BLaER1 treated with 17β-estradiol and CSF1 and Interleukin-3, amounts not matched to agents 10 nM and 100 nM (cell line): ENCODE measurements at regions not wholly inside any gene's neighbourhood (a gene's known extent, or its start where the extent isn't known, plus 50 kb on each side); places are given as distances from the start of the nearest gene placed in this dataset.

ENCODE experiments used
- H3K27ac ChIP-seq, 11 experiments: shearing (Covaris generic); formaldehyde crosslinking; 2 replicates each; pipeline ENCODE4 v1.8.1; 2022
- H3K27me3 ChIP-seq, 11 experiments: shearing (Covaris generic); formaldehyde crosslinking; 2 replicates each; pipeline ENCODE4 v1.8.1; 2022
- H3K36me3 ChIP-seq, 11 experiments: shearing (Covaris generic); formaldehyde crosslinking; 2 replicates each; pipeline ENCODE4 v1.8.1; 2022
- H3K4me1 ChIP-seq, 10 experiments: shearing (Covaris generic); formaldehyde crosslinking; 2 replicates each; pipeline ENCODE4 v1.8.1; 2022
- H3K4me2 ChIP-seq, 11 experiments: shearing (Covaris generic); formaldehyde crosslinking; 2 replicates each; pipeline ENCODE4 v1.8.1; 2022
- H3K4me3 ChIP-seq, 10 experiments: shearing (Covaris generic); formaldehyde crosslinking; 2 replicates each; pipeline ENCODE4 v1.8.1; 2022
- H3K9ac ChIP-seq, 11 experiments: shearing (Covaris generic); formaldehyde crosslinking; 2 replicates each; pipeline ENCODE4 v1.8.1; 2022
- H3K9me3 ChIP-seq, 11 experiments: shearing (Covaris generic); formaldehyde crosslinking; replicated peaks in 1 of 11; 2 replicates each; pipeline ENCODE4 v1.8.1; 2022
- H4K20me1 ChIP-seq, 11 experiments: shearing (Covaris generic); formaldehyde crosslinking; 2 replicates each; pipeline ENCODE4 v1.8.1; 2022
- Cebpa-rat ChIP-seq, 11 experiments: shearing (Covaris generic); IDR thresholded peaks; 2 replicates each; pipeline ENCODE4 v1.8.1; 2022

DNA sequence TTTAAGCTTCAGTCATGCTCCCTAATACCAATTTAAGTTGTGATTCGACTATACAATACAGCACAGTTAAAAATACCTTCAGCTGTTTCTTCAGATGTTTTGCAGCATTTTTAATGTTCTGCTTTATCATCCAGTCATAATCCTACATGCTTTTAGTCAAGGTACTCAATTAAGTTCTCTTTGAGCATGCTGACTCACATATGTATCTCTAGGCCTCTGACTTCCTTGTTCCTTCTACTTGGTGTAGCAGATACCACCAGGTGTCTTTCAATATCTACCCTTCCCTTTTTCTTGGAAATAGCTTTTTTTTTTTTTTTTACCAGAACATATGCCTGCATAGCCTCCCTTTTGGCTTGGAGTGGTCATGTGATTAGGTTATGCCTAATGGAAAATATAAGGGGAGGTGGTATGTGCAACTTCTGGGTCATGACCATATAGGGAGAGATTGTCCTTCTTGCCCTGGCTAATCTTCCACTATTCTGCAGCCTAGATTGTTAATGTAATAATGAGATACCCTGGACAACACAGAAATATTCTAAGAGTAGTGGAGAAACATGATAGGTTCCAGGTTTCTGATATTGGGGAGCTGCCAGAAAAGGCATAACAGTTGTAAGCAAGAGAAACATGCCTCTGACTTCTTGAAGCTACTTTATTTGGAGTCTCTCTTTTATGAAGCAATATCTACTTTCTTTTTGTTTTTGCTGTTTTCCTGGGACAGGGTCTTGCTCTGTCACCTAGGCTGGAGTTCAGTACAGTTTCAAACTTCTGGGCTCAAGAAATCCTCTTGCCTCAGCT, 737.2 kb upstream of the SLIT2 start:
- Histone ChIP-seq H3K27ac (no peak overlapping the region), H3K4me1 (no peaks in the 10 kb centered on the region), H3K36me3 (no peaks in the 10 kb centered on the region), H4K20me1 (no peaks in the 10 kb centered on the region), H3K9ac (no peak overlapping the region), H3K27me3 (no peaks in the 10 kb centered on the region), H3K9me3 (peaks cover 0 to 11% (median 0%) of the 10 kb centered on the region in 11 experiments; a peak in 2 of 22 replicates), H3K4me2 (no peak overlapping the region), H3K4me3 (no peak overlapping the region)
- no peak for TF ChIP-seq Cebpa-rat (IDR thresholded peaks at IDR 0.05)

DNA sequence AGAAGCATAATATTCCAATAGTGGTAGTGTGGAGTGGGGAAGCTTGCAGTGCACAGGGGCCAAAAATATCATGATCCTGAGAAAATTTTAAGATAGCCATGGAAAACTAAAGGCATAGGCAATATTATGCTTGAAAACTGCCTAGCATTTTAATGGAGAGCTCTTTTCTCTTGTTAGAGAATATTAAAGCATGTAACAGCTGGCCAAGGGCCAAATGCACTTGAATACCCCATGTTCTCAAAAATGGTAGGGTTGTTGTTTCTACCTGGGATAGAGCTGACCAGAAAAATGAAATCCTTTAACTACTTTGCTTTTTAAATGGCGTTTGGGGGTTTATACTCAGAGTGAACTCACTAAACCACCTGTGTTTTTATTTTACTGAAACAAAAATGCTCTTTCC, 739.6 kb upstream of the SLIT2 start:
- H3K27ac ChIP-seq: no peak overlapping the region

DNA sequence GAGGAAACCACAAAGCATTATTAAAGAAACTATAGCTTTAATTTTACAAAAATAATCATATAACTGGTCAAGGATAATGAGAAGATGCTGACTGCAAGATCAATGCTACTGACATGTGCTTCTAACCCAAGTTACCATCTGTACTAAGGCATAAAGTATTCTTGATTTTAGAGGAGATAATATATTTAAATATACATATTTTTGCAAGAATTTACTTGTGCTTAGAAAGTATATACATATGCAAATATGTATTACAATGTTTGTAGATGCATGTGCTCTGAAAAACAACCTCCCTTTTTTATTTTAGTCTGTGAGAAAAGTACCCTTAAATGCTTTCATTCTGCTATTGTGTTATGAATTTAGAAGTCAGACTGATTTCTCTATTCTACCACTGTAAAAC, 740.7 kb upstream of the SLIT2 start:
- H3K4me3 ChIP-seq: no peak overlapping the region
- no peak overlapping the region for H3K27ac ChIP-seq
- TF ChIP-seq Cebpa-rat (IDR thresholded peaks at IDR 0.05): no peak
- H4K20me1 ChIP-seq: no peaks in the 10 kb centered on the region
- H3K4me2 ChIP-seq: no peak overlapping the region
- no peaks in the 10 kb centered on the region for H3K4me1 ChIP-seq
- no peaks in the 10 kb centered on the region for H3K36me3 ChIP-seq
- no peak overlapping the region for H3K9ac ChIP-seq
- H3K27me3 ChIP-seq: no peaks in the 10 kb centered on the region
- peaks cover 0 to 6% (median 0%) of the 10 kb centered on the region in 11 experiments; a peak in 2 of 22 replicates for H3K9me3 ChIP-seq

More for the DNA sequence above, 739.6 kb upstream of the SLIT2 start:
- H4K20me1 ChIP-seq: no peaks in the 10 kb centered on the region
- H3K4me2 ChIP-seq: no peak overlapping the region
- peaks cover 0 to 11% (median 0%) of the 10 kb centered on the region in 11 experiments; a peak in 2 of 22 replicates for H3K9me3 ChIP-seq
- no peaks in the 10 kb centered on the region for H3K27me3 ChIP-seq
- H3K36me3 ChIP-seq: no peaks in the 10 kb centered on the region
- no peak overlapping the region for H3K4me3 ChIP-seq
- no peaks in the 10 kb centered on the region for H3K4me1 ChIP-seq
- TF ChIP-seq Cebpa-rat (IDR thresholded peaks at IDR 0.05): no peak
- H3K9ac ChIP-seq: no peak overlapping the region

DNA sequence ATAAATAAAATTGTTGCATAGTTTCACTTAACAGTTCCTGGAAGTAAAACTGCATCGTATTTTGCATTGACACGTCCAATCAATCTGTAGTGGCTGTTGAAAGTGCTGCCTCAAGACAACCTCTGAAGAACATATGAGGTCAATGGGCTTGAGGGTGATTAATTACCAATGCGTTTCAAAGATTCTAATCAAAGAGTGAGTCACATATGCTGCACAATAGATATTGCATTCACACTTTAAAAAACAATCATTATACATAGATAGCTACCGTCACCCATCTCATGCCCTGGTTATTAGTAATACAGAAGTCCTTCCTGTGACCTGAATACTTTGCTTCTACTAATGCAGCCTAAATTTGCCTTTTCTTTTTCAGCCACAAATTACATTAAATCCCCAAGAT, 743.3 kb upstream of the SLIT2 start:
- H3K27me3 ChIP-seq: no peaks in the 10 kb centered on the region
- no peaks in the 10 kb centered on the region for H3K9me3 ChIP-seq
- no peaks in the 10 kb centered on the region for H3K4me1 ChIP-seq
- no peak overlapping the region for H3K9ac ChIP-seq
- no peak for TF ChIP-seq Cebpa-rat (IDR thresholded peaks at IDR 0.05)
- H3K27ac ChIP-seq: no peak overlapping the region
- H3K36me3 ChIP-seq: no peaks in the 10 kb centered on the region
- no peak overlapping the region for H3K4me3 ChIP-seq
- H3K4me2 ChIP-seq: no peak overlapping the region
- no peaks in the 10 kb centered on the region for H4K20me1 ChIP-seq

DNA sequence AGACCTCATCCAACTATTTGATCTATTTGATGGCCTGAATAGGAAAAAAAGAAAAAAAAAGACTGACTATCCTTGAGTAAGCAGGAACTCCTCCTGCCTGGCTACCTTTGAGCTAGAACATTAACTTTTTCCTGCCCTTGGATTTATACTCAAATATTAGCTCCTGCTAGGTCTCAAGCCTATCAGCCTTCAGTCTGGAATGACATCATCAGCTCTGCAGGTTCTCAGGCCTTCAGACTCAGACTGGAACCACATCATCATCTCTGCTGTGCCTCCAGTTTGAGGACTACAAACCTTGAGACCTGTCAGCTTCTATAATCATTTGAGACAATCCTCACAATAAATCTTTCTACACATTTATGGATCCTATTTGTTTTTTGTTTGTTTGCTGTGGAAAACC, 754.0 kb upstream of the SLIT2 start:
- Histone ChIP-seq H3K4me3 (no peak overlapping the region), H3K27ac (no peak overlapping the region), H3K4me2 (no peak overlapping the region), H3K4me1 (peaks cover 0 to 7% (median 0%) of the 10 kb centered on the region in 10 experiments; a peak in 2 of 20 replicates), H4K20me1 (no peaks in the 10 kb centered on the region), H3K9ac (no peak overlapping the region), H3K9me3 (no peaks in the 10 kb centered on the region), H3K36me3 (no peaks in the 10 kb centered on the region), H3K27me3 (no peaks in the 10 kb centered on the region)
- TF ChIP-seq Cebpa-rat (IDR thresholded peaks at IDR 0.05): no peak

DNA sequence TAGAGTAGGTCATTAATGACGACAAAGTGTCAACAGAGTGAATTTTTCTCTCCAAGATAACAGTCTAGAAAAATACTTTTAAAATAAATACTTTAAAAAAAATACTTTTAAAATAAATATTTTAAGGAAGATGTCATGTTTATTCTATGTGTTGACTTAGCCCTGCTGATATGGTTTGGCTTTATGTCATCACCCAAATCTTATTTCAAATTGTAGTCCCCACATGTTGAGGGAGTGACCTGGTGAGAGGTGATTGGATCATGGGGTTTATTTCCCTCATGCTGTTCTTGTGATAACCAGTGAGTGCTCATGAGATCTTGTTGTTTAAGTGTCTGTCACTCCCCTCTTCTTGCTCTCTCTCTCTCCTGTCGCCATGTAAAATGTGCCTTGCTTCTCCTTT, 754.9 kb upstream of the SLIT2 start:
- H3K9me3 ChIP-seq: no peaks in the 10 kb centered on the region

DNA sequence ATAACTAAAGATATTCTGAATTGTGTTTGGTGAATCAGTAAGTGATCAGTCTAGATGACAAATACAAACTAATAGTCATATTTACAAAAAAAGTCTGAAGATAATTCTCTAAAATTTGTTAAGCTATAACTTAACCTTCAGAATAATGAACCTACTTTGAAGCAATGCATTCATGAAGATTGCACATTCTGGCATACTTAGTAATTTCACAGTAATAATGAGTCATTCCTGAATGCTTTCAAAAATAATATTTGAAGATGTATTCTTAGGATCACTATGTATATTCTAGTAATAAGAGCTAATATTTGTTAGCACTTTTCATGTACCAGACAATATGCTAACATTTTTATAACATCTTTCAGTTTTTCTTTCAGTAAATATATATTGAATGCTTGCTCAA, 756.7 kb upstream of the SLIT2 start:
- TF ChIP-seq Cebpa-rat (IDR thresholded peaks at IDR 0.05): no peak
- peaks cover 0 to 7% (median 0%) of the 10 kb centered on the region in 10 experiments; a peak in 2 of 20 replicates for H3K4me1 ChIP-seq
- no peaks in the 10 kb centered on the region for H3K27me3 ChIP-seq
- H4K20me1 ChIP-seq: no peaks in the 10 kb centered on the region
- no peak overlapping the region for H3K4me3 ChIP-seq
- no peak overlapping the region for H3K9ac ChIP-seq
- no peaks in the 10 kb centered on the region for H3K9me3 ChIP-seq
- no peak overlapping the region for H3K27ac ChIP-seq
- H3K36me3 ChIP-seq: no peaks in the 10 kb centered on the region
- H3K4me2 ChIP-seq: no peak overlapping the region

More for the DNA sequence above, 754.9 kb upstream of the SLIT2 start:
- Histone ChIP-seq H3K4me3 (no peak overlapping the region), H4K20me1 (no peaks in the 10 kb centered on the region), H3K36me3 (no peaks in the 10 kb centered on the region), H3K9ac (no peak overlapping the region), H3K27ac (no peak overlapping the region), H3K4me1 (peaks cover 0 to 7% (median 0%) of the 10 kb centered on the region in 10 experiments; a peak in 2 of 20 replicates), H3K27me3 (no peaks in the 10 kb centered on the region), H3K4me2 (no peak overlapping the region)
- TF ChIP-seq Cebpa-rat (IDR thresholded peaks at IDR 0.05): no peak

DNA sequence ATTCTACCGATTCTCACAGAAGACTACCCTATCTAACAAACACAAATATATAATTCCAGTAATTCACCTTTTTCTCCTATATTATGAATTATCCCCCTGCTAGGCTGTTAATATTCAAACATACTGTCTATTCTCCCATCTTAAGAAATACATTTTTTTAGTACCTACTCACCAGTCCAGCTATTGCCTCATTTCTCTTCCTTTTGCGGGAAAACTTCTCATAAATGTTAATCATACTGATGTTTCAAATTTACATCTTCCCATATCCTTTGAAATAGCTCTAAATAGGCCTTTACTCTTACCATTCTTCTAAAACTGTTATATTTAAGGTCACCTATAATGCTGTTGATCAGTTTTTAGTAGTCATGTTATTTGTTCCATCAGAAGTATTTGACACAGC, 759.1 kb upstream of the SLIT2 start:
- Histone ChIP-seq H4K20me1 (no peaks in the 10 kb centered on the region), H3K9ac (no peak overlapping the region), H3K27me3 (no peaks in the 10 kb centered on the region), H3K9me3 (no peaks in the 10 kb centered on the region), H3K4me2 (no peak overlapping the region), H3K36me3 (no peaks in the 10 kb centered on the region), H3K27ac (no peak overlapping the region), H3K4me1 (no peaks in the 10 kb centered on the region), H3K4me3 (no peak overlapping the region)
- no peak for TF ChIP-seq Cebpa-rat (IDR thresholded peaks at IDR 0.05)

DNA sequence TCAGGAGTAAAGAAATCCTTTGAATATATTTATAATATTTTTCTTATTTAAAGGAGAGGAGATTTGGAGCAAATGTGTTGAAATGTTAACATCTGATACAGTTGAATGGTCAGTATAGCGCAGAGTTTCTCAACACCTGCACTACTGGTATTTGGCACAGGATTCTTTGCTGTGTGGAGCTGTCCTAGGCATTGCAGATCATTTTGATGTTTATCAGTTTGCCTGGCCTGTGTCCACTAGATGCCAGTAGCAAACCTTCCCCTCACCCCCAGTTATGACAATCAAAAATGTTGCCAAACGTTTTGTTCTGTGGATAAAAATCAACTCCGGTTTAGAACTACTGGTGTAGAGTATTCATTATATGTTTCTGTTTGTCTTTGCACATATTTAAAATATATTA, 765.3 kb upstream of the SLIT2 start:
- H3K27ac ChIP-seq: no peak overlapping the region
- no peak overlapping the region for H3K4me2 ChIP-seq
- H3K4me3 ChIP-seq: no peak overlapping the region
- no peak for TF ChIP-seq Cebpa-rat (IDR thresholded peaks at IDR 0.05)
- no peaks in the 10 kb centered on the region for H3K36me3 ChIP-seq
- H3K27me3 ChIP-seq: no peaks in the 10 kb centered on the region
- no peaks in the 10 kb centered on the region for H3K4me1 ChIP-seq
- no peaks in the 10 kb centered on the region for H3K9me3 ChIP-seq
- H4K20me1 ChIP-seq: no peaks in the 10 kb centered on the region
- no peak overlapping the region for H3K9ac ChIP-seq

DNA sequence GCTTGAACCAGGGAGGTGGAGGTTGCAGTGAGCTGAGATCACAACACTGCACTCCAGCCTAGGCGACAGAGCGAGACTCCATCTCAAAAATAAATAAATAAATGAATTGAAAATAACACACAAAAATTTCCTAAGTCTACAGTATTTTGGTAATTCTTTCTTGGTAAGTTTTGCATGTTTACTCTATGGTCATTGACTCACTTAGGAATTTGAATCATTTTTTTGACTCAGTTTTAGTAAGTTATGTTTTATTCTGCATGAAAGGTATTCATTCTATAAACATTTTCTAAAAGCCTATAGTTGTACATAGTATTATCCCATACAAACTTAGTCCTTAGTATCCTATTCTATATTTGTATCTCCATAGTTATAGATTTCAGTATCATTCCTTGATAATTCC, 772.9 kb upstream of the SLIT2 start:
- Histone ChIP-seq H3K36me3 (no peaks in the 10 kb centered on the region), H3K4me2 (no peak overlapping the region), H3K9ac (no peak overlapping the region), H3K4me3 (no peak overlapping the region), H3K27ac (no peak overlapping the region), H4K20me1 (no peaks in the 10 kb centered on the region), H3K9me3 (no peaks in the 10 kb centered on the region), H3K27me3 (no peaks in the 10 kb centered on the region), H3K4me1 (no peaks in the 10 kb centered on the region)
- TF ChIP-seq Cebpa-rat (IDR thresholded peaks at IDR 0.05): no peak
